Smooth muscle cell (in vitro differentiated cells): ENCODE measurements at regions not wholly inside any gene's neighbourhood (a gene's known extent, or its start where the extent isn't known, plus 50 kb on each side); places are given as distances from the start of the nearest gene placed in this dataset.

Experiments used
- DNase-seq: peaks from one replicate; lab custom pipeline; 2025; ENCODE audit not compliant: unreplicated experiment; lab: John Stamatoyannopoulos, UW
- H2AFZ ChIP-seq: fragments of 200-600 bp; sonication (generic); 2 replicates; pipeline ENCODE4 v1.6.0; 2016; ENCODE audit warnings: antibody characterized with exemption, low read depth, mild to moderate bottlenecking
- H3F3A ChIP-seq: fragments of 200-600 bp; sonication (generic); 2 replicates; pipeline ENCODE4 v1.6.0; 2017; ENCODE audit warnings: antibody characterized with exemption, low read depth
- H3K27ac ChIP-seq: fragments of 200-600 bp; sonication (generic); 2 replicates; pipeline ENCODE4 v1.5.1; 2016; ENCODE audit warnings: low read depth, mild to moderate bottlenecking
- H3K27me3 ChIP-seq: fragments of 200-600 bp; sonication (generic); 2 replicates; pipeline ENCODE4 v1.6.1; 2016; ENCODE audit warnings: low read depth, mild to moderate bottlenecking
- H3K36me3 ChIP-seq: fragments of 200-600 bp; sonication (generic); 2 replicates; pipeline ENCODE4 v1.5.1; 2016; ENCODE audit warnings: low read depth
- H3K4me1 ChIP-seq: fragments of 200-600 bp; sonication (generic); 2 replicates; pipeline ENCODE4 v1.5.1; 2016; ENCODE audit warnings: low read depth
- H3K4me2 ChIP-seq: fragments of 200-600 bp; sonication (generic); 2 replicates; pipeline ENCODE4 v1.6.0; 2016; ENCODE audit warnings: mild to moderate bottlenecking
- H3K4me3 ChIP-seq: fragments of 200-600 bp; sonication (generic); 2 replicates; pipeline ENCODE4 v1.5.1; 2016; ENCODE audit warnings: mild to moderate bottlenecking
- H3K79me2 ChIP-seq: fragments of 200-600 bp; sonication (generic); 2 replicates; pipeline ENCODE4 v1.6.0; 2016; ENCODE audit warnings: low read depth, mild to moderate bottlenecking
- H3K9ac ChIP-seq: fragments of 200-600 bp; sonication (generic); 2 replicates; pipeline ENCODE4 v1.6.0; 2016; ENCODE audit warnings: low read depth
- H3K9me3 ChIP-seq: fragments of 200-600 bp; sonication (generic); replicated peaks from 2 replicates; pipeline ENCODE4 v1.5.1; 2016; ENCODE audit warnings: low read depth
- H4K20me1 ChIP-seq: fragments of 200-600 bp; sonication (generic); 2 replicates; pipeline ENCODE4 v1.6.0; 2016; ENCODE audit warnings: low read depth
- CTCF ChIP-seq: fragments of 200-600 bp; sonication (generic); IDR thresholded peaks from 2 replicates; pipeline ENCODE4 v1.5.1; 2017; ENCODE audit warnings: borderline replicate concordance, mild to moderate bottlenecking, antibody characterized with exemption; ENCODE audit not compliant: insufficient read depth, poor library complexity, severe bottlenecking
- WGBS: methylation state at CpG from one replicate; pipeline ENCODE4 v1.1.7; 2016; ENCODE audit warnings: low lambda C conversion rate; 5-methylcytosine and 5-hydroxymethylcytosine counted together

DNA sequence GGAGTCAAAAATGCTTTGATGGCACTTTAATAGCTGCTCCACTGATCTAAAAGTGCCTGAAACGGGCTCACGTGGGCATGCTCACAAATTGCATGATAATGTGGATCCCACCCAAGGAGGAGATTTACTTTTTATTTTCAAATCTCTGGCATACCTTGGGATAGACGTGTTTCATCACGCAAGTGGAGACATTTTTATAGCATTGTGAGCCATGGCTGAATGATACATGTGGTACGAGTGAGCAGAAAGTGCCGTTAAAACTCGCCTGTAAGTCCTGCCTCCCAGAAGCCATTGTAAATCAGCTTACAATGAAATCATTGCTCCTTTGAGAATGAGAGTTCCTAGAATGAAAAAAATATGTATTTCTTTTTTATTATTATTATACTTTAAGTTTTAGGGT, 514.7 kb downstream of the MAT2B start:
- 85% methylated on average over 7 of the region's 7 CpGs for WGBS
- no peaks in the 10 kb centered on the region for H3F3A ChIP-seq
- no peaks in the 10 kb centered on the region for H3K27me3 ChIP-seq
- no peaks in the 10 kb centered on the region for H3K9me3 ChIP-seq
- no peaks in the 10 kb centered on the region for H3K36me3 ChIP-seq
- no peak overlapping the region for H3K4me3 ChIP-seq
- H3K4me2 ChIP-seq = no peak overlapping the region
- TF ChIP-seq CTCF = no peak
- no peaks in the 10 kb centered on the region for H3K79me2 ChIP-seq
- H3K9ac ChIP-seq = no peak overlapping the region
- H4K20me1 ChIP-seq = no peaks in the 10 kb centered on the region
- H3K27ac ChIP-seq = no peak overlapping the region
- H3K4me1 ChIP-seq = no peaks in the 10 kb centered on the region
- no peak for DNase-seq
- H2AFZ ChIP-seq = no peak overlapping the region

- Histone ChIP-seq H3K27me3 (no peaks in the 10 kb centered on the region), H4K20me1 (no peaks in the 10 kb centered on the region), H3K9ac (no peak overlapping the region), H3K79me2 (no peaks in the 10 kb centered on the region), H3F3A (no peaks in the 10 kb centered on the region), H3K4me3 (no peak overlapping the region), H3K36me3 (no peaks in the 10 kb centered on the region), H2AFZ (no peak overlapping the region), H3K27ac (no peak overlapping the region), H3K9me3 (no peaks in the 10 kb centered on the region), H3K4me1 (no peaks in the 10 kb centered on the region), H3K4me2 (no peak overlapping the region)
- WGBS = 79% methylated on average over 2 of the region's 2 CpGs
- TF ChIP-seq CTCF = no peak
- DNase-seq = no peak
Observed at GRCh38 chr5:164027738-164028137, 522.3 kb downstream of the MAT2B start.

DNA sequence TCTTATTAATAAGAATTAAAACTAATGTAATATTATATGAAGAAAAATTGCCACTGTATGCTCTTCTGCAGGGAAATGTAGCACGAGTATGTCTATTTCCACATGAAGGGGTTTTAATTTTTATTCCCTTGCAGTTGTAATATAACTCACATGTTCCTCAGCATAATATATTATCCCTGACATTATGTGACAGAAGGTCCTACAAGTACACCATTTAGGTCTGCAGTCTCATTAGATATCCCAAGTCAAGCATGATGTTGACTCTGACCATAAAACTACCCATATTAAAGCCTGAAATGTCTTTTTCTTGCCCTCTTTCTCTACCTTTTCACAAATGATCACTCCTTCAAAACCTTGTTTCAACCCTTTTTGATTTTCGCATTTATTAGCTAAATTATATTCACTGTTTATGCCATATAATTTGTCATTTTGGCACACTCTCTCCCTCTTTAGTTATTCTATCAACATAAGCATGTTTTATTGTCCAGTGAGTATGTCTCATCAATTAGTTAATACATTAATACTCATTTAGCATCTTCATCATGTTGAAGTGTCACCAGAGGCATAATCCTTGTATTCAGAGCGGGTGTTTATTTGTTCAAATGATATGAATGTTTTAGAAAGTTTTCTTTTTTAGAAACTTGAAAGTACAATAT, 532.8 kb downstream of the MAT2B start:
- Histone ChIP-seq H2AFZ (no peak overlapping the region), H3K27me3 (no peaks in the 10 kb centered on the region), H3K27ac (no peak overlapping the region), H4K20me1 (no peaks in the 10 kb centered on the region), H3K4me3 (no peak overlapping the region), H3K36me3 (no peaks in the 10 kb centered on the region), H3K9me3 (no peaks in the 10 kb centered on the region), H3K4me2 (no peak overlapping the region), H3K9ac (no peak overlapping the region), H3K79me2 (no peaks in the 10 kb centered on the region), H3F3A (no peaks in the 10 kb centered on the region), H3K4me1 (no peaks in the 10 kb centered on the region)
- DNase-seq = no peak
- WGBS = 86% methylated on average over 3 of the region's 3 CpGs
- no peak for TF ChIP-seq CTCF

GRCh38 chr5:164041105-164041504, 535.7 kb downstream of the MAT2B start:
- no peak for DNase-seq
- Histone ChIP-seq H3K9ac (no peak overlapping the region), H3K4me2 (no peak overlapping the region), H3K4me3 (no peak overlapping the region), H3K36me3 (no peaks in the 10 kb centered on the region), H4K20me1 (no peaks in the 10 kb centered on the region), H3F3A (no peaks in the 10 kb centered on the region), H3K27me3 (no peaks in the 10 kb centered on the region), H3K79me2 (no peaks in the 10 kb centered on the region), H3K4me1 (no peaks in the 10 kb centered on the region), H3K9me3 (no peaks in the 10 kb centered on the region), H3K27ac (no peak overlapping the region), H2AFZ (no peak overlapping the region)
- TF ChIP-seq CTCF = no peak
- WGBS = 96% methylated on average over 1 of the region's 1 CpG
